Loucy (cell line): ENCODE measurements at regions not wholly inside any gene's neighbourhood (a gene's known extent, or its start where the extent isn't known, plus 50 kb on each side); places are given as distances from the start of the nearest gene placed in this dataset.

Source experiments
- H2AFZ ChIP-seq: fragments of 200-600 bp; sonication (generic); 2 replicates; pipeline ENCODE4 v1.6.0; 2016; ENCODE audit warnings: antibody characterized with exemption, mild to moderate bottlenecking, low read length, moderate library complexity
- H3F3A ChIP-seq: fragments of 200-600 bp; 2 replicates; pipeline ENCODE4 v1.6.0; 2016; ENCODE audit warnings: antibody characterized with exemption, low read depth, mild to moderate bottlenecking
- H3K27me3 ChIP-seq: fragments of 200-600 bp; sonication (generic); 2 replicates; pipeline ENCODE4 v1.6.1; 2014; ENCODE audit warnings: low read length, mild to moderate bottlenecking; ENCODE audit not compliant: insufficient read depth, poor library complexity, severe bottlenecking
- H3K36me3 ChIP-seq: fragments of 200-600 bp; sonication (generic); 2 replicates; pipeline ENCODE4 v1.6.1; 2016; ENCODE audit warnings: low read length; ENCODE audit not compliant: insufficient read depth
- H3K4me1 ChIP-seq: fragments of 200-600 bp; sonication (generic); 2 replicates; pipeline ENCODE4 v1.5.1; 2014; ENCODE audit warnings: low read length, mild to moderate bottlenecking; ENCODE audit not compliant: insufficient read depth, poor library complexity, severe bottlenecking
- H3K4me2 ChIP-seq: fragments of 200-600 bp; sonication (generic); 2 replicates; pipeline ENCODE4 v1.6.0; 2014; ENCODE audit warnings: antibody characterized with exemption, low read length, low read depth, mild to moderate bottlenecking; ENCODE audit not compliant: poor library complexity, severe bottlenecking
- H3K4me3 ChIP-seq: fragments of 200-600 bp; sonication (generic); 2 replicates; pipeline ENCODE4 v1.5.1; 2014; ENCODE audit warnings: low read length, mild to moderate bottlenecking, mixed read lengths; ENCODE audit not compliant: poor library complexity, severe bottlenecking
- H3K79me2 ChIP-seq: fragments of 200-600 bp; sonication (generic); 2 replicates; pipeline ENCODE4 v1.6.1; 2014; ENCODE audit warnings: low read length; ENCODE audit not compliant: insufficient read depth
- H3K9ac ChIP-seq: fragments of 200-600 bp; sonication (generic); 2 replicates; pipeline ENCODE4 v1.6.0; 2014; ENCODE audit warnings: mild to moderate bottlenecking, low read depth, low read length, moderate library complexity; ENCODE audit not compliant: poor library complexity, severe bottlenecking
- H3K9me2 ChIP-seq: fragments of 200-600 bp; sonication (generic); replicated peaks from 2 replicates; pipeline ENCODE4 v1.6.1; 2016; ENCODE audit warnings: low read depth, low read length, mixed read lengths
- H3K9me3 ChIP-seq: fragments of 200-600 bp; sonication (generic); 2 replicates; pipeline ENCODE4 v1.6.1; 2014; ENCODE audit warnings: mild to moderate bottlenecking, antibody characterized with exemption, low read length, low read depth; ENCODE audit not compliant: insufficient read depth
- H4K20me1 ChIP-seq: fragments of 200-600 bp; sonication (generic); 2 replicates; pipeline ENCODE4 v1.6.0; 2014; ENCODE audit warnings: antibody characterized with exemption, low read length, mild to moderate bottlenecking; ENCODE audit not compliant: insufficient read depth, poor library complexity, severe bottlenecking
- CTCF ChIP-seq: fragments of 200-600 bp; sonication (generic); conservative IDR thresholded peaks from 2 replicates; pipeline ENCODE4 v1.5.1; 2014; ENCODE audit warnings: mild to moderate bottlenecking, antibody characterized with exemption, low read length
- EZH2phosphoT487 ChIP-seq: fragments of 200-600 bp; IDR thresholded peaks from 2 replicates; pipeline ENCODE4 v1.6.1; 2018; ENCODE audit warnings: antibody characterized with exemption, mild to moderate bottlenecking, moderate library complexity, borderline replicate concordance

GRCh38 chr3:18900994-18901393, 247.3 kb upstream of the KCNH8 start:
- Histone ChIP-seq H3F3A (no peaks in the 10 kb centered on the region), H3K9me3 (no peaks in the 10 kb centered on the region), H2AFZ (peak overlapping the region; percentile 54), H3K27me3 (no peaks in the 10 kb centered on the region), H3K4me2 (peak overlapping the region; percentile 63), H3K9me2 (no peaks in the 10 kb centered on the region), H3K79me2 (no peaks in the 10 kb centered on the region), H3K4me3 (peak overlapping the region; percentile 46), H3K4me1 (peaks cover 36% of the 10 kb centered on the region), H3K36me3 (no peaks in the 10 kb centered on the region), H4K20me1 (no peaks in the 10 kb centered on the region), H3K9ac (peak overlapping the region; percentile 27)
- TF ChIP-seq EZH2phosphoT487 (no peak), CTCF (no peak)

GRCh38 chr3:18898911-18899310, 249.4 kb upstream of the KCNH8 start:
- peaks cover 36% of the 10 kb centered on the region for H3K4me1 ChIP-seq
- TF ChIP-seq CTCF (no peak), EZH2phosphoT487 (no peak)
- no peaks in the 10 kb centered on the region for H4K20me1 ChIP-seq
- H3K4me2 ChIP-seq: no peak overlapping the region
- H3K79me2 ChIP-seq: no peaks in the 10 kb centered on the region
- no peaks in the 10 kb centered on the region for H3K9me2 ChIP-seq
- no peaks in the 10 kb centered on the region for H3F3A ChIP-seq
- no peak overlapping the region for H3K9ac ChIP-seq
- H3K27me3 ChIP-seq: no peaks in the 10 kb centered on the region
- H3K9me3 ChIP-seq: no peaks in the 10 kb centered on the region
- peak overlapping the region; percentile 61; the same call in 1 of the 2 replicates for H2AFZ ChIP-seq
- H3K4me3 ChIP-seq: no peak overlapping the region
- H3K36me3 ChIP-seq: no peaks in the 10 kb centered on the region

GRCh38 chr3:18892756-18893155, 255.6 kb upstream of the KCNH8 start:
- H3K9ac ChIP-seq: no peak overlapping the region
- peaks cover 22% of the 10 kb centered on the region for H3K4me1 ChIP-seq
- H3K9me2 ChIP-seq: no peaks in the 10 kb centered on the region
- no peaks in the 10 kb centered on the region for H3K79me2 ChIP-seq
- no peaks in the 10 kb centered on the region for H3F3A ChIP-seq
- no peak overlapping the region for H2AFZ ChIP-seq
- no peaks in the 10 kb centered on the region for H3K27me3 ChIP-seq
- no peak overlapping the region for H3K4me3 ChIP-seq
- H3K9me3 ChIP-seq: no peaks in the 10 kb centered on the region
- no peaks in the 10 kb centered on the region for H3K36me3 ChIP-seq
- H3K4me2 ChIP-seq: peak overlapping the region; percentile 49
- TF ChIP-seq EZH2phosphoT487: no peak
- TF ChIP-seq CTCF: no peak
- H4K20me1 ChIP-seq: no peaks in the 10 kb centered on the region
